ENCODE measurements at regions not wholly inside any gene's neighbourhood (a gene's known extent, or its start where the extent isn't known, plus 50 kb on each side); places are given as distances from the start of the nearest gene placed in this dataset.
"Not testable (repeated sequence)": the region's sequence is repeated elsewhere in the genome, so short reads cannot be mapped to it uniquely, and the experiment has no call there.

DNA sequence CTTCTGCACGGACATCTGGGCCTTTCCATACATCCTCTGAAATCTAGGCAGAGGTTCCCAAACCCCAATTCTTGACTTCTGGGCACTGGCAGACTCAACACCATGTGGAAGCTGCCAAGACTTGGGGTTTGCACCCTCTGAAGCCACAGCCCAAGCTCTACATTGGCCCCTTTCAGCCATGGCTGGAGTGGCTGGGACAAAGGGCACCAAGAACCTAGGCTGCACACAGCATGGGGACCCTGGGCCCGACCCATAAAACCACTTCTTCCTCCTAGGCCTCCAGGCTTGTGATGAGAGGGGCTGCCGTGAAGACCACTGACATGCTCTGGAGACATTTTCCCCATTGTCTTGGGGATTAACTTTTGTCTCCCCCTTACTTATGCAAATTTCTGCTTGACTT is 158.0 kb downstream of the GNAI1 start:
- DNase-seq (ENCODE audit: low read depth): not testable (repeated sequence)

- no peak for DNase-seq (ENCODE audit: low read depth)
These were observed 153.8 kb downstream of the GNAI1 start for GRCh38 chr7:80288175-80289122.

GRCh38 chr7:80287400-80288174 is 153.0 kb downstream of the GNAI1 start:
- DNase-seq (ENCODE audit: low read depth): no peak

- no peak for DNase-seq (ENCODE audit: low read depth)
These were observed 152.0 kb downstream of the GNAI1 start for GRCh38 chr7:80286611-80287010.

- DNase-seq (ENCODE audit: low read depth): no peak
These were observed 150.2 kb downstream of the GNAI1 start for GRCh38 chr7:80284855-80285254.

DNA sequence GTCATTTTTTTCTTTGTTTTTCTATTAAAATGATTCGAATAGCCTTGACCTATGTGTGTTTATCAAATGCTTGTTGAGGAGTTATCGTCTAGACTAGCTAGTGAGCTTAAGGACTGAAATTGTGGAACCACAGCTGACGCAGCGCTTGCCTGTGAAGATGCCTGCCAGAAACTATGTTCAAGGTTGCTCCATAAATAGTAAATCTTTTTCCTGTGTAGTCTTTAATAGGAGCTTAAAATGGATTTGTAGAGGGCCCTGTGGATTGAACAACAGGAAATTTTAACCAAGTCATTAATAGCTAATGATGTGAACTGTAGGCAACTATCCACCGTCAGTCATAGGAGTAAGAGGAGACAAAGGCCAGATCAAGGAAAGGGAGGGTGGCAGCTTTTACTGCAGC is 145.1 kb downstream of the GNAI1 start:
- no peak for DNase-seq (ENCODE audit: low read depth)

DNA sequence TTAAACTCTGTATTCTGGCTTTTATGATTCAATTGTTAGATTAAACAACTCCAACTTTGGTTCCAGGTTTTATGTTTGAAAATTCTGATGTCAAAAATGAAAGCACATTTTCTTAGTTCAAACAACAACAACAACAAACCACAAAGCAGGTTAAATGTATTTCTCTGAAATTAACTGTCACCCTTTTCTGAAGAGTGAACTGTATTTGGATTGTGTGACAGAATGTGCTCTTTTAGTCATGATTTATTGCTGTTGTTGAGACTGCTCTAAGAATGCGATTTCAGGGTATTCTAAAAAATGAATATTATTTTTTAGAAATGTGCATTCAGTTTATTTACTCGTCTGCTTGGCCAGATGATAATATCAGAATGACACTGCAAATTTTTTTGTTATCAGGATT is 144.1 kb downstream of the GNAI1 start:
- DNase-seq (ENCODE audit: low read depth): no peak

- DNase-seq (ENCODE audit: low read depth): no peak
These were observed 143.1 kb downstream of the GNAI1 start for GRCh38 chr7:80277434-80278427.
